Breast epithelium (tissue), 3 donors: ENCODE measurements at regions not wholly inside any gene's neighbourhood (a gene's known extent, or its start where the extent isn't known, plus 50 kb on each side); places are given as distances from the start of the nearest gene placed in this dataset.

Experiments used
- POLR2A ChIP-seq: fragments of 450-650 bp; IDR thresholded peaks from one replicate; pipeline ENCODE4 v1.6.1; 2016; ENCODE audit warnings: antibody characterized with exemption, mild to moderate bottlenecking, moderate library complexity
- POLR2AphosphoS5 ChIP-seq, 3 donors: sonication (generic); formaldehyde crosslinking; IDR thresholded peaks; one replicate each; pipeline ENCODE4 v1.6.1; 2017; ENCODE audit warnings: antibody characterized with exemption in 3 of 3
- TF ChIP-seq, protein P1 (sequence below), 3 donors: fragments of 450-650 bp; IDR thresholded peaks; one replicate each; pipeline ENCODE4 v1.5.1; 2016 to 2017; ENCODE audit warnings: antibody characterized with exemption in 3 of 3, mild to moderate bottlenecking in 3 of 3, moderate library complexity in 3 of 3

DNA sequence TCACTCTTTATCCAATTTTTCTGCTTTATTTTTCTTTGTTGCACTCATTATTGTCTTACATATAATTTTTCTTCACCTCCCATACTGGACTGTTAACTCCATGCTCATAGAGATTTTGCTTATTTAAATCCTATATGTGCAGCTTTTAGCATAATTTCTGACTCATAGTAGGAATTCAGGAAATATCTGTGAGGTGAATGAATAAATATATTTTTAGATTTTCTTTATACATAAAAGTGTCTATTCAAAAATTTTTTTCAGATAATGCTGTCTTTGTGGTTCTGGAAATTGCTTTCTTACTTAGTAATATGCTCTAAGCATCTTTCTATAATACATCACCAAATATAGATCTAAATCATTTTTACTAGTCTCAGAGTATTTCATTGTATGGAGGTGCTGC, 191.8 kb upstream of the SUCLG2 start:
- no peak for TF ChIP-seq POLR2AphosphoS5 (IDR thresholded peaks at IDR 0.05)
- TF ChIP-seq, protein P1, sequence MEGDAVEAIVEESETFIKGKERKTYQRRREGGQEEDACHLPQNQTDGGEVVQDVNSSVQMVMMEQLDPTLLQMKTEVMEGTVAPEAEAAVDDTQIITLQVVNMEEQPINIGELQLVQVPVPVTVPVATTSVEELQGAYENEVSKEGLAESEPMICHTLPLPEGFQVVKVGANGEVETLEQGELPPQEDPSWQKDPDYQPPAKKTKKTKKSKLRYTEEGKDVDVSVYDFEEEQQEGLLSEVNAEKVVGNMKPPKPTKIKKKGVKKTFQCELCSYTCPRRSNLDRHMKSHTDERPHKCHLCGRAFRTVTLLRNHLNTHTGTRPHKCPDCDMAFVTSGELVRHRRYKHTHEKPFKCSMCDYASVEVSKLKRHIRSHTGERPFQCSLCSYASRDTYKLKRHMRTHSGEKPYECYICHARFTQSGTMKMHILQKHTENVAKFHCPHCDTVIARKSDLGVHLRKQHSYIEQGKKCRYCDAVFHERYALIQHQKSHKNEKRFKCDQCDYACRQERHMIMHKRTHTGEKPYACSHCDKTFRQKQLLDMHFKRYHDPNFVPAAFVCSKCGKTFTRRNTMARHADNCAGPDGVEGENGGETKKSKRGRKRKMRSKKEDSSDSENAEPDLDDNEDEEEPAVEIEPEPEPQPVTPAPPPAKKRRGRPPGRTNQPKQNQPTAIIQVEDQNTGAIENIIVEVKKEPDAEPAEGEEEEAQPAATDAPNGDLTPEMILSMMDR (IDR thresholded peaks at IDR 0.05) = no peak
- no peak for TF ChIP-seq POLR2A
